ENCODE measurements at regions not wholly inside any gene's neighbourhood (a gene's known extent, or its start where the extent isn't known, plus 50 kb on each side); places are given as distances from the start of the nearest gene placed in this dataset.

DNA sequence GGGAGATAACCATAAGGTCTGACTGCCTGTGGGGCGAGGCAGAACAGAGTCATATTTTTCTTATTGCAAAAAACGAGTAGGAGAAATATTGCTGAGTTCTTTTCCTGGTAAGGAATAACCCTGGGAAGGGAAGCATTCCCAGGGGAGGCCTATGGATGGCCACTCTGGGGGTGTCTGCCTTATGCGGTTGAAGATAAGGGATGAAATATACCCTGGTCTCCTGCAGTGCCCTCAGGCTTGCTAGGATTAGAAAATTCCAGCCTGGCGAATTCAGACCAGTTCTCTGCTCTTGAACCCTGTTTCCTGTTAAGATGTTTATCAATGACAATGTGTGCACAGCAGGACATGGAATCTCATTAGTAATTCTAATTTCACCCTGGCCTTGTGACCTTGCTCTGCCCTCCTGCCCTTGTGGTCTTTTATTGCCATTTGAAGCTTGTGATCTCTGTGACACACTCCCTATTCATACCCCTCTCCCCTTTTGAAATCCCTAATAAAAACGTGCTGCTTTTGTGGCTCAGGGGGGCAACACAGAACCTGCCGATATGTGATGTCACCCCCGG lies 491.1 kb upstream of the EYS start:
- TF ChIP-seq TAF1 (IDR thresholded peaks at IDR 0.05; ENCODE audit: low read depth) (no peak), RAD21 (IDR thresholded peaks at IDR 0.05; ENCODE audit: low read depth) (no peak), FOXM1 (IDR thresholded peaks at IDR 0.05; ENCODE audit: borderline replicate concordance, low read depth) (no peak), TCF12 (IDR thresholded peaks at IDR 0.05; ENCODE audit: low read depth) (no peak), EGR1 (IDR thresholded peaks at IDR 0.05) (no peak), CREB1 (IDR thresholded peaks at IDR 0.05; ENCODE audit: low read depth) (no peak), ZBTB7A (IDR thresholded peaks at IDR 0.05; ENCODE audit: low read depth) (no peak), TEAD4 (IDR thresholded peaks at IDR 0.05) (no peak), EP300 (IDR thresholded peaks at IDR 0.05; ENCODE audit: borderline replicate concordance) (no peak), CEBPB (IDR thresholded peaks at IDR 0.05) (no peak), YY1 (IDR thresholded peaks at IDR 0.05; ENCODE audit: low read depth) (no peak), NFIC (IDR thresholded peaks at IDR 0.05) (no peak)
- TF ChIP-seq, protein P1, sequence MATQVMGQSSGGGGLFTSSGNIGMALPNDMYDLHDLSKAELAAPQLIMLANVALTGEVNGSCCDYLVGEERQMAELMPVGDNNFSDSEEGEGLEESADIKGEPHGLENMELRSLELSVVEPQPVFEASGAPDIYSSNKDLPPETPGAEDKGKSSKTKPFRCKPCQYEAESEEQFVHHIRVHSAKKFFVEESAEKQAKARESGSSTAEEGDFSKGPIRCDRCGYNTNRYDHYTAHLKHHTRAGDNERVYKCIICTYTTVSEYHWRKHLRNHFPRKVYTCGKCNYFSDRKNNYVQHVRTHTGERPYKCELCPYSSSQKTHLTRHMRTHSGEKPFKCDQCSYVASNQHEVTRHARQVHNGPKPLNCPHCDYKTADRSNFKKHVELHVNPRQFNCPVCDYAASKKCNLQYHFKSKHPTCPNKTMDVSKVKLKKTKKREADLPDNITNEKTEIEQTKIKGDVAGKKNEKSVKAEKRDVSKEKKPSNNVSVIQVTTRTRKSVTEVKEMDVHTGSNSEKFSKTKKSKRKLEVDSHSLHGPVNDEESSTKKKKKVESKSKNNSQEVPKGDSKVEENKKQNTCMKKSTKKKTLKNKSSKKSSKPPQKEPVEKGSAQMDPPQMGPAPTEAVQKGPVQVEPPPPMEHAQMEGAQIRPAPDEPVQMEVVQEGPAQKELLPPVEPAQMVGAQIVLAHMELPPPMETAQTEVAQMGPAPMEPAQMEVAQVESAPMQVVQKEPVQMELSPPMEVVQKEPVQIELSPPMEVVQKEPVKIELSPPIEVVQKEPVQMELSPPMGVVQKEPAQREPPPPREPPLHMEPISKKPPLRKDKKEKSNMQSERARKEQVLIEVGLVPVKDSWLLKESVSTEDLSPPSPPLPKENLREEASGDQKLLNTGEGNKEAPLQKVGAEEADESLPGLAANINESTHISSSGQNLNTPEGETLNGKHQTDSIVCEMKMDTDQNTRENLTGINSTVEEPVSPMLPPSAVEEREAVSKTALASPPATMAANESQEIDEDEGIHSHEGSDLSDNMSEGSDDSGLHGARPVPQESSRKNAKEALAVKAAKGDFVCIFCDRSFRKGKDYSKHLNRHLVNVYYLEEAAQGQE (IDR thresholded peaks at IDR 0.05; ENCODE audit: low read depth) = no peak
- TF ChIP-seq, protein P2, sequence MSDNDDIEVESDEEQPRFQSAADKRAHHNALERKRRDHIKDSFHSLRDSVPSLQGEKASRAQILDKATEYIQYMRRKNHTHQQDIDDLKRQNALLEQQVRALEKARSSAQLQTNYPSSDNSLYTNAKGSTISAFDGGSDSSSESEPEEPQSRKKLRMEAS (IDR thresholded peaks at IDR 0.05) = no peak
- TF ChIP-seq, protein P3, sequence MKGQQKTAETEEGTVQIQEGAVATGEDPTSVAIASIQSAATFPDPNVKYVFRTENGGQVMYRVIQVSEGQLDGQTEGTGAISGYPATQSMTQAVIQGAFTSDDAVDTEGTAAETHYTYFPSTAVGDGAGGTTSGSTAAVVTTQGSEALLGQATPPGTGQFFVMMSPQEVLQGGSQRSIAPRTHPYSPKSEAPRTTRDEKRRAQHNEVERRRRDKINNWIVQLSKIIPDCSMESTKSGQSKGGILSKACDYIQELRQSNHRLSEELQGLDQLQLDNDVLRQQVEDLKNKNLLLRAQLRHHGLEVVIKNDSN (IDR thresholded peaks at IDR 0.05) = no peak

DNA sequence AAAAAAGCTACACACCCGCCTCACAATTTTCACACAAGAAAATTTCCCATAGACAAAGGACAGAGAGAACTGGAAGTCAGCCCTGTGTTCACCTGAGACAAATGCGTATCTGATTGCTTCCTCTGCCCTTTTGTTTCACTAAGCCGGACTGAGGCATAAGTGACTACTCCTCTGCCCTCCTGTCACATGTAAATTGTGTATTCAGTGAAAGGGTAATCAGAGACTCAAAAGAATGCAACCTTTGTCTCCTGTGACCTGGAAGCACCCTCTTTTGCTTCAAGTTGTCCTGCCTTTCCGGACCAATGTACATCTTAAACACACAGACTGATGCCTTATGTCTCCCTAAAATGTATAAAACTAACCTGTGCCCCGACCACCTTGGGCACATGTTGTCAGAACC lies 483.8 kb upstream of the EYS start:
- TF ChIP-seq CREB1 (IDR thresholded peaks at IDR 0.05; ENCODE audit: low read depth) = no peak
- no peak for TF ChIP-seq TAF1 (IDR thresholded peaks at IDR 0.05; ENCODE audit: low read depth)
- TF ChIP-seq, protein P1 (IDR thresholded peaks at IDR 0.05; ENCODE audit: low read depth) = no peak
- TF ChIP-seq, protein P2 (IDR thresholded peaks at IDR 0.05) = no peak

DNA sequence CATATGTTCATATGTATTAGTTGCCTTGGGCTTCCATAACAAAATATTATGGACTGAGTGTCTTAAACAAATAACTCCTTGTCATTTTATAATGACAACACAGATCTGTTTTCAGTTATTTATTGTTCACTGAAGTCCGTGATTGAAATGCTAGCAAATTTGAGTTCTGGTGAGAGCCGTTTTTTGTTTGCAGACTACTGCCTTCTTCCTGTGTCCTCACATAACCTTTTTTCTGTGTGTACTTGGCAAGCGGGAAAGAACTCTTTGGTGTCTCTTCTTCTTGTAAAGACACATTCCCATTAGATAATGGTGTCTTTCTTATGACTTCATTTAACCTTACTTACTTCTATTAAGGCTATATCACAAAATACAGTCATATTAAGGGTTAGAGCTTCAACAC lies 482.9 kb upstream of the EYS start:
- TF ChIP-seq, protein P3 (IDR thresholded peaks at IDR 0.05) = no peak
- TF ChIP-seq TEAD4 (IDR thresholded peaks at IDR 0.05) (no peak), FOXM1 (IDR thresholded peaks at IDR 0.05; ENCODE audit: borderline replicate concordance, low read depth) (no peak), ZBTB7A (IDR thresholded peaks at IDR 0.05; ENCODE audit: low read depth) (no peak), CREB1 (IDR thresholded peaks at IDR 0.05; ENCODE audit: low read depth) (no peak), NFIC (IDR thresholded peaks at IDR 0.05) (no peak), EP300 (IDR thresholded peaks at IDR 0.05; ENCODE audit: borderline replicate concordance) (no peak), CEBPB (IDR thresholded peaks at IDR 0.05) (no peak), TCF12 (IDR thresholded peaks at IDR 0.05; ENCODE audit: low read depth) (no peak), RAD21 (IDR thresholded peaks at IDR 0.05; ENCODE audit: low read depth) (no peak), YY1 (IDR thresholded peaks at IDR 0.05; ENCODE audit: low read depth) (no peak), TAF1 (IDR thresholded peaks at IDR 0.05; ENCODE audit: low read depth) (no peak), EGR1 (IDR thresholded peaks at IDR 0.05) (no peak)
- TF ChIP-seq, protein P1 (IDR thresholded peaks at IDR 0.05; ENCODE audit: low read depth) = no peak
- TF ChIP-seq, protein P2 (IDR thresholded peaks at IDR 0.05) = no peak

DNA sequence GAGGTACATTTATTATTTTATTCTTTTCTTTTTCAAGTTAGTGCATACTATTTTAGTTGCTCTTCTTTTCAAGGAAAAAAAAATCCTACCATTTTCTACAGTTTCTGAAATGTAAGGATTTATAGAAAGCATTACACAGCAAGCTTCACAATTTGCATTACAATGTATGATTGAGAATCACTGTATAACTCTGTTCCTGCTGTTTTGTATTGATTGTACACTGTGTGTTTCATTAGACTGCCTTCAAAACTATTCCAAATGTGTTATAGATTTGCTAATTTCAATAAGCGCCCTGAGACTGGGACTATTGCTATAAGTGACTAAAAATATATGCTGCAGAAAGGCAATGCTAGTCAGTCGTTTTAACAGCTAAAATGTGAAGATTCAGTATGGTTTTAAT lies 479.7 kb upstream of the EYS start:
- TF ChIP-seq ZBTB7A (IDR thresholded peaks at IDR 0.05; ENCODE audit: low read depth) (no peak), EGR1 (IDR thresholded peaks at IDR 0.05) (no peak), TAF1 (IDR thresholded peaks at IDR 0.05; ENCODE audit: low read depth) (no peak), EP300 (IDR thresholded peaks at IDR 0.05; ENCODE audit: borderline replicate concordance) (no peak), FOXM1 (IDR thresholded peaks at IDR 0.05; ENCODE audit: borderline replicate concordance, low read depth) (no peak), TCF12 (IDR thresholded peaks at IDR 0.05; ENCODE audit: low read depth) (no peak), CEBPB (IDR thresholded peaks at IDR 0.05) (no peak), NFIC (IDR thresholded peaks at IDR 0.05) (no peak), YY1 (IDR thresholded peaks at IDR 0.05; ENCODE audit: low read depth) (no peak)
- TF ChIP-seq, protein P1 (IDR thresholded peaks at IDR 0.05; ENCODE audit: low read depth) = no peak
- TF ChIP-seq, protein P3 (IDR thresholded peaks at IDR 0.05) = no peak
- TF ChIP-seq, protein P2 (IDR thresholded peaks at IDR 0.05) = no peak
